DOHH2 (cell line): ENCODE measurements at regions not wholly inside any gene's neighbourhood (a gene's known extent, or its start where the extent isn't known, plus 50 kb on each side); places are given as distances from the start of the nearest gene placed in this dataset.

Source experiments
- H3F3A ChIP-seq: fragments of 200-600 bp; sonication (generic), shearing (Covaris generic); 2 replicates; pipeline ENCODE4 v1.6.0; 2016; ENCODE audit warnings: antibody characterized with exemption, mild to moderate bottlenecking; ENCODE audit not compliant: control insufficient read depth, insufficient read depth
- H3K27ac ChIP-seq: fragments of 200-600 bp; sonication (generic); 2 replicates; pipeline ENCODE4 v1.5.1; 2014; ENCODE audit warnings: low read depth, mild to moderate bottlenecking, low read length, moderate library complexity
- H3K27me3 ChIP-seq: fragments of 200-600 bp; sonication (generic); 2 replicates; pipeline ENCODE4 v1.6.1; 2014; ENCODE audit warnings: mild to moderate bottlenecking, low read length, mixed read lengths; ENCODE audit not compliant: control insufficient read depth
- H3K36me3 ChIP-seq: fragments of 200-600 bp; sonication (generic); 2 replicates; pipeline ENCODE4 v1.6.1; 2014; ENCODE audit warnings: mild to moderate bottlenecking, low read length, moderate library complexity, mixed read lengths; ENCODE audit not compliant: control insufficient read depth
- H3K4me1 ChIP-seq: fragments of 200-600 bp; sonication (generic); 2 replicates; pipeline ENCODE4 v1.6.1; 2014; ENCODE audit warnings: mild to moderate bottlenecking, low read length, mixed read lengths; ENCODE audit not compliant: control insufficient read depth
- H3K4me2 ChIP-seq: fragments of 200-600 bp; sonication (generic); 2 replicates; pipeline ENCODE4 v1.6.0; 2014; ENCODE audit warnings: mild to moderate bottlenecking, low read length, moderate library complexity
- H3K4me3 ChIP-seq: fragments of 200-600 bp; sonication (generic); 2 replicates; pipeline ENCODE4 v1.5.1; 2014; ENCODE audit warnings: mild to moderate bottlenecking, low read length, mixed read lengths
- H3K79me2 ChIP-seq: fragments of 200-600 bp; sonication (generic); 2 replicates; pipeline ENCODE4 v1.6.1; 2014; ENCODE audit warnings: mild to moderate bottlenecking, low read length, mixed read lengths; ENCODE audit not compliant: control insufficient read depth
- H3K9me2 ChIP-seq: fragments of 200-600 bp; sonication (generic); replicated peaks from 2 replicates; pipeline ENCODE4 v1.6.1; 2014; ENCODE audit warnings: mild to moderate bottlenecking, low read length, mixed read lengths; ENCODE audit not compliant: control insufficient read depth
- H3K9me3 ChIP-seq: fragments of 200-600 bp; sonication (generic); 2 replicates; pipeline ENCODE4 v1.6.1; 2014; ENCODE audit warnings: antibody characterized with exemption, low read length, mixed read lengths; ENCODE audit not compliant: control insufficient read depth, insufficient read depth
- H4K20me1 ChIP-seq: fragments of 200-600 bp; sonication (generic); 2 replicates; pipeline ENCODE4 v1.6.0; 2014; ENCODE audit warnings: low read depth, mild to moderate bottlenecking, antibody characterized with exemption, low read length, moderate library complexity; ENCODE audit not compliant: control insufficient read depth, insufficient read depth
- CTCF ChIP-seq: fragments of 200-600 bp; sonication (generic); IDR thresholded peaks from one replicate; pipeline ENCODE4 v1.5.1; 2014; ENCODE audit warnings: antibody characterized with exemption, mild to moderate bottlenecking, low read depth, low read length; ENCODE audit not compliant: poor library complexity, severe bottlenecking
- EZH2phosphoT487 ChIP-seq: fragments of 200-600 bp; sonication (generic); IDR thresholded peaks from 2 replicates; pipeline ENCODE4 v1.6.1; 2017; ENCODE audit warnings: borderline replicate concordance, mild to moderate bottlenecking, antibody characterized with exemption, low read length, moderate library complexity, mixed read lengths

GRCh38 chr10:23610626-23611307 lies 171.9 kb downstream of the OTUD1 start:
- no peak for TF ChIP-seq CTCF
- no peak for TF ChIP-seq EZH2phosphoT487
- H3K36me3 ChIP-seq: no peaks in the 10 kb centered on the region

GRCh38 chr10:23611308-23612029 lies 172.6 kb downstream of the OTUD1 start:
- no peaks in the 10 kb centered on the region for H3K4me1 ChIP-seq
- no peaks in the 10 kb centered on the region for H3K36me3 ChIP-seq
- H3K27ac ChIP-seq: no peak overlapping the region
- H4K20me1 ChIP-seq: no peaks in the 10 kb centered on the region
- H3F3A ChIP-seq: no peaks in the 10 kb centered on the region
- no peak for TF ChIP-seq CTCF
- TF ChIP-seq EZH2phosphoT487: no peak
- no peak overlapping the region for H3K4me2 ChIP-seq
- H3K9me2 ChIP-seq: no peaks in the 10 kb centered on the region
- H3K27me3 ChIP-seq: 0 out of 2 replicates have a peak, but pooled peaks cover 2% of the 10 kb centered on the region
- H3K9me3 ChIP-seq: no peaks in the 10 kb centered on the region
- no peaks in the 10 kb centered on the region for H3K79me2 ChIP-seq
- H3K4me3 ChIP-seq: no peak overlapping the region

More at GRCh38 chr10:23610626-23611307, 171.9 kb downstream of the OTUD1 start:
- no peaks in the 10 kb centered on the region for H3F3A ChIP-seq
- no peaks in the 10 kb centered on the region for H3K27me3 ChIP-seq
- H3K4me1 ChIP-seq: no peaks in the 10 kb centered on the region
- no peaks in the 10 kb centered on the region for H3K9me2 ChIP-seq
- no peaks in the 10 kb centered on the region for H3K9me3 ChIP-seq
- H3K79me2 ChIP-seq: no peaks in the 10 kb centered on the region
- no peak overlapping the region for H3K4me2 ChIP-seq
- H4K20me1 ChIP-seq: no peaks in the 10 kb centered on the region
- no peak overlapping the region for H3K4me3 ChIP-seq
- H3K27ac ChIP-seq: no peak overlapping the region

GRCh38 chr10:23613900-23614299 lies 175.0 kb downstream of the OTUD1 start:
- Histone ChIP-seq H3K36me3 (no peaks in the 10 kb centered on the region), H3K27me3 (0 out of 2 replicates have a peak, but pooled peaks cover 2% of the 10 kb centered on the region)
- TF ChIP-seq CTCF (no peak), EZH2phosphoT487 (no peak)

More at GRCh38 chr10:23613900-23614299, 175.0 kb downstream of the OTUD1 start:
- Histone ChIP-seq H4K20me1 (no peaks in the 10 kb centered on the region), H3F3A (no peaks in the 10 kb centered on the region), H3K9me2 (no peaks in the 10 kb centered on the region), H3K27ac (no peak overlapping the region), H3K4me3 (no peak overlapping the region), H3K4me1 (no peaks in the 10 kb centered on the region), H3K9me3 (no peaks in the 10 kb centered on the region), H3K79me2 (no peaks in the 10 kb centered on the region), H3K4me2 (no peak overlapping the region)
